ENCODE measurements at regions not wholly inside any gene's neighbourhood (a gene's known extent, or its start where the extent isn't known, plus 50 kb on each side); places are given as distances from the start of the nearest gene placed in this dataset.

DNA sequence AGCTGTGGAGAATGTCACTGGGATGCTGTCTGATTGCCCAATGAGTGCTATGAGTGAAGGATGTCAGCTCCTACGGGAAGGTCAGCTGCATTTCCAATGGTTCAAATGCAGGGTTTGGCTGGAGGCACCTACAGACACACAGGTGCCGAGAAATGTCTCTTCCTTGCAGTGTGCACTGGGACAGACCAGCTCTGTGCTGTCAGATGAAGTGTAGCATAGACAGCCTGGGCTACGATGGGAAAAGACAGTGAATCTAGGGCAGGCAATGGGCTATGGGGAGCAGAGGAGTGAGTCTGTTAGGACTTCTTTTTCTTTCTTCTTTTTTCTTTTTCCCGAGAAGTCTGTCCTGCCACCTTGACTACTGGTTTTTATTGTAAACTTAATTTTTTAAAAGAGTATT, 223.1 kb upstream of the EOMES start:
- no peak for TF ChIP-seq RFX5 (IDR thresholded peaks at IDR 0.05; ENCODE audit: low read depth, low read length)
- TF ChIP-seq, protein P1, sequence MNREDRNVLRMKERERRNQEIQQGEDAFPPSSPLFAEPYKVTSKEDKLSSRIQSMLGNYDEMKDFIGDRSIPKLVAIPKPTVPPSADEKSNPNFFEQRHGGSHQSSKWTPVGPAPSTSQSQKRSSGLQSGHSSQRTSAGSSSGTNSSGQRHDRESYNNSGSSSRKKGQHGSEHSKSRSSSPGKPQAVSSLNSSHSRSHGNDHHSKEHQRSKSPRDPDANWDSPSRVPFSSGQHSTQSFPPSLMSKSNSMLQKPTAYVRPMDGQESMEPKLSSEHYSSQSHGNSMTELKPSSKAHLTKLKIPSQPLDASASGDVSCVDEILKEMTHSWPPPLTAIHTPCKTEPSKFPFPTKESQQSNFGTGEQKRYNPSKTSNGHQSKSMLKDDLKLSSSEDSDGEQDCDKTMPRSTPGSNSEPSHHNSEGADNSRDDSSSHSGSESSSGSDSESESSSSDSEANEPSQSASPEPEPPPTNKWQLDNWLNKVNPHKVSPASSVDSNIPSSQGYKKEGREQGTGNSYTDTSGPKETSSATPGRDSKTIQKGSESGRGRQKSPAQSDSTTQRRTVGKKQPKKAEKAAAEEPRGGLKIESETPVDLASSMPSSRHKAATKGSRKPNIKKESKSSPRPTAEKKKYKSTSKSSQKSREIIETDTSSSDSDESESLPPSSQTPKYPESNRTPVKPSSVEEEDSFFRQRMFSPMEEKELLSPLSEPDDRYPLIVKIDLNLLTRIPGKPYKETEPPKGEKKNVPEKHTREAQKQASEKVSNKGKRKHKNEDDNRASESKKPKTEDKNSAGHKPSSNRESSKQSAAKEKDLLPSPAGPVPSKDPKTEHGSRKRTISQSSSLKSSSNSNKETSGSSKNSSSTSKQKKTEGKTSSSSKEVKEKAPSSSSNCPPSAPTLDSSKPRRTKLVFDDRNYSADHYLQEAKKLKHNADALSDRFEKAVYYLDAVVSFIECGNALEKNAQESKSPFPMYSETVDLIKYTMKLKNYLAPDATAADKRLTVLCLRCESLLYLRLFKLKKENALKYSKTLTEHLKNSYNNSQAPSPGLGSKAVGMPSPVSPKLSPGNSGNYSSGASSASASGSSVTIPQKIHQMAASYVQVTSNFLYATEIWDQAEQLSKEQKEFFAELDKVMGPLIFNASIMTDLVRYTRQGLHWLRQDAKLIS (CRISPR knock-in tag; IDR thresholded peaks at IDR 0.05): no peak
- TF ChIP-seq, protein P2, sequence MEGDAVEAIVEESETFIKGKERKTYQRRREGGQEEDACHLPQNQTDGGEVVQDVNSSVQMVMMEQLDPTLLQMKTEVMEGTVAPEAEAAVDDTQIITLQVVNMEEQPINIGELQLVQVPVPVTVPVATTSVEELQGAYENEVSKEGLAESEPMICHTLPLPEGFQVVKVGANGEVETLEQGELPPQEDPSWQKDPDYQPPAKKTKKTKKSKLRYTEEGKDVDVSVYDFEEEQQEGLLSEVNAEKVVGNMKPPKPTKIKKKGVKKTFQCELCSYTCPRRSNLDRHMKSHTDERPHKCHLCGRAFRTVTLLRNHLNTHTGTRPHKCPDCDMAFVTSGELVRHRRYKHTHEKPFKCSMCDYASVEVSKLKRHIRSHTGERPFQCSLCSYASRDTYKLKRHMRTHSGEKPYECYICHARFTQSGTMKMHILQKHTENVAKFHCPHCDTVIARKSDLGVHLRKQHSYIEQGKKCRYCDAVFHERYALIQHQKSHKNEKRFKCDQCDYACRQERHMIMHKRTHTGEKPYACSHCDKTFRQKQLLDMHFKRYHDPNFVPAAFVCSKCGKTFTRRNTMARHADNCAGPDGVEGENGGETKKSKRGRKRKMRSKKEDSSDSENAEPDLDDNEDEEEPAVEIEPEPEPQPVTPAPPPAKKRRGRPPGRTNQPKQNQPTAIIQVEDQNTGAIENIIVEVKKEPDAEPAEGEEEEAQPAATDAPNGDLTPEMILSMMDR (IDR thresholded peaks at IDR 0.05 in 2 of 3, conservative IDR thresholded peaks at IDR 0.05 in 1 of 3; ENCODE audit: insufficient read depth in 2 of 3, low read depth in 1 of 3, low read length in 3 of 3): no peak
- TF ChIP-seq CBFB (CRISPR knock-in tag; IDR thresholded peaks at IDR 0.05): no peak
- TF ChIP-seq BACH1 (tag; IDR thresholded peaks at IDR 0.05): no peak
- no peak for TF ChIP-seq GATAD2A (IDR thresholded peaks at IDR 0.05)
- TF ChIP-seq SP1 (CRISPR knock-in tag; IDR thresholded peaks at IDR 0.05): no peak
- TF ChIP-seq ELF4 (CRISPR knock-in tag; IDR thresholded peaks at IDR 0.05): no peak
- no peak for TF ChIP-seq JUNB (CRISPR knock-in tag; conservative IDR thresholded peaks at IDR 0.05)
- no peak for TF ChIP-seq FOSL1 (tag; conservative IDR thresholded peaks at IDR 0.05)
- TF ChIP-seq FOXJ3 (CRISPR knock-in tag; IDR thresholded peaks at IDR 0.05): no peak
- TF ChIP-seq MAFG (tag; conservative IDR thresholded peaks at IDR 0.05): no peak
- TF ChIP-seq MYC (IDR thresholded peaks at IDR 0.05; ENCODE audit: low read depth, low read length): no peak
- TF ChIP-seq MYC (CRISPR knock-in tag; IDR thresholded peaks at IDR 0.05; ENCODE audit: borderline replicate concordance, low read depth): no peak
- TF ChIP-seq MAFK (IDR thresholded peaks at IDR 0.05; ENCODE audit: low read length): no peak

Data from K562 (cell line).